A549 (cell line): ENCODE measurements at regions not wholly inside any gene's neighbourhood (a gene's known extent, or its start where the extent isn't known, plus 50 kb on each side); places are given as distances from the start of the nearest gene placed in this dataset.
A peak's percentile ranks its signal among the peaks of the same experiment; 100 is the strongest.

Source experiments
- ATAC-seq, 2 experiments: fragments of 200-7000 bp in 1 of 2; fragments of >200 bp in 1 of 2; cut with Nextera tagmentation in 1 of 2; cut with Tn5 transposase in 1 of 2; 3 replicates each; pipeline versions ENCODE4 v1.8.0 to v1.9.1; 2018 to 2020; ENCODE audit warnings: mild to moderate bottlenecking in 1 of 2, moderate library complexity in 1 of 2
- CTCF ChIA-PET: fragments of 300-600 bp; sonication (Branson Sonifier 250); formaldehyde crosslinking; extraction: SDS; loops from one replicate; lab custom pipeline; 2021; ENCODE audit warnings: antibody characterized with exemption, inconsistent platforms; lab: Yijun Ruan, JAX
- POLR2A ChIA-PET: fragments of 350-600 bp; formaldehyde crosslinking; extraction: SDS; loops from one replicate; lab custom pipeline; 2021; ENCODE audit warnings: antibody characterized with exemption, inconsistent platforms; lab: Yijun Ruan, JAX
- DNase-seq, 2 experiments: peaks; one replicate each; pipeline versions ENCODE4 v3.0.0 to v3.0.0-alpha.2; 2011 to 2016; ENCODE audit warnings: low read depth in 1 of 2, low spot score in 1 of 2
- FAIRE-seq: peaks from 2 replicates; lab custom pipeline; 2011; peaks lifted over from hg19 to GRCh38; lab: Jason Lieb, UNC
- H3K27ac ChIP-seq, 2 experiments: fragments of >200 bp; sonication (Bioruptor Twin); formaldehyde crosslinking; 3 replicates each; pipeline ENCODE4 v1.5.1; 2016 to 2017
- H3K4me1 ChIP-seq: fragments of >200 bp; sonication (Bioruptor Twin); formaldehyde crosslinking; 3 replicates; pipeline ENCODE4 v1.6.1; 2016
- H3K4me2 ChIP-seq: fragments of >200 bp; sonication (Bioruptor Twin); formaldehyde crosslinking; 3 replicates; pipeline ENCODE4 v1.6.1; 2016
- H3K4me3 ChIP-seq: fragments of >200 bp; sonication (Bioruptor Twin); formaldehyde crosslinking; 3 replicates; pipeline ENCODE4 v1.5.1; 2016
- H3K9me3 ChIP-seq: fragments of >200 bp; sonication (Bioruptor Twin); formaldehyde crosslinking; 3 replicates; pipeline ENCODE4 v1.6.1; 2016
- CBX2 ChIP-seq: fragments of 200-600 bp; sonication (generic); IDR thresholded peaks from 2 replicates; pipeline ENCODE4 v1.6.1; 2016; ENCODE audit warnings: low read depth, mild to moderate bottlenecking, borderline replicate concordance
- CBX8 ChIP-seq: fragments of 200-600 bp; sonication (generic); IDR thresholded peaks from 2 replicates; pipeline ENCODE4 v1.6.1; 2016
- CHD4 ChIP-seq: fragments of 200-600 bp; sonication (generic); IDR thresholded peaks from 2 replicates; pipeline ENCODE4 v1.6.1; 2016; ENCODE audit warnings: antibody characterized with exemption, mild to moderate bottlenecking, borderline replicate concordance
- FOSB ChIP-seq: fragments of 250-450 bp; sonication (Bioruptor Pico); IDR thresholded peaks from 2 replicates; pipeline ENCODE4 v1.5.0; 2020; ENCODE audit warnings: mild to moderate bottlenecking, moderate library complexity
- GATA3 ChIP-seq: IDR thresholded peaks from 2 replicates; pipeline ENCODE4 v1.6.1; 2012; ENCODE audit warnings: borderline replicate concordance
- HOXA7 ChIP-seq: fragments of 250-450 bp; sonication (Bioruptor Pico); IDR thresholded peaks from 2 replicates; pipeline ENCODE4 v1.5.0; 2020; ENCODE audit warnings: mild to moderate bottlenecking, moderate library complexity
- HOXB13 ChIP-seq: fragments of 250-450 bp; sonication (Bioruptor Pico); IDR thresholded peaks from 2 replicates; pipeline ENCODE4 v1.5.0; 2020; ENCODE audit warnings: low read depth, mild to moderate bottlenecking, moderate library complexity
- KDM1A ChIP-seq: fragments of 200-600 bp; sonication (generic); IDR thresholded peaks from 2 replicates; pipeline ENCODE4 v1.6.1; 2016; ENCODE audit warnings: low read depth, mild to moderate bottlenecking
- MAFK ChIP-seq: fragments of 450-650 bp; IDR thresholded peaks from 2 replicates; pipeline ENCODE4 v1.6.1; 2014; ENCODE audit not compliant: partially characterized antibody
- MAZ ChIP-seq: fragments of 150-350 bp; IDR thresholded peaks from 2 replicates; pipeline ENCODE4 v1.6.1; 2014; ENCODE audit warnings: antibody characterized with exemption, low read depth, low read length, borderline replicate concordance
- MYC ChIP-seq: IDR thresholded peaks from 2 replicates; pipeline ENCODE4 v1.6.1; 2012; ENCODE audit warnings: mild to moderate bottlenecking, inconsistent platforms, low read length, improper control_type of control experiment, borderline replicate concordance
- NR3C1 ChIP-seq: fragments of >200 bp; sonication (Bioruptor Twin); formaldehyde crosslinking; IDR thresholded peaks from 3 replicates; pipeline ENCODE4 v1.6.1; 2017
- POLR2A ChIP-seq: IDR thresholded peaks from 2 replicates; pipeline ENCODE4 v1.6.1; 2012; ENCODE audit warnings: mild to moderate bottlenecking, low read length
- RAD21 ChIP-seq, 2 experiments: fragments of >200 bp in 1 of 2; sonication (Bioruptor Twin) in 1 of 2; formaldehyde crosslinking in 1 of 2; IDR thresholded peaks in 1 of 2; conservative IDR thresholded peaks in 1 of 2; 2 replicates in 1 of 2; 3 replicates in 1 of 2; pipeline ENCODE4 v1.6.1; 2012 to 2018; ENCODE audit warnings: inconsistent platforms in 1 of 2
- RARB ChIP-seq: fragments of 250-450 bp; sonication (Bioruptor Pico); IDR thresholded peaks from 2 replicates; pipeline ENCODE4 v1.8.0; 2021; ENCODE audit warnings: mild to moderate bottlenecking, moderate library complexity
- RNF2 ChIP-seq: fragments of 200-600 bp; sonication (generic); IDR thresholded peaks from 2 replicates; pipeline ENCODE4 v1.6.1; 2016; ENCODE audit warnings: low read depth, mild to moderate bottlenecking, antibody characterized with exemption, moderate library complexity, borderline replicate concordance
- SREBF2 ChIP-seq: fragments of 450-650 bp; IDR thresholded peaks from 2 replicates; pipeline ENCODE4 v1.6.1; 2014; ENCODE audit warnings: mild to moderate bottlenecking, moderate library complexity
- ZFP36 ChIP-seq: fragments of 450-650 bp; IDR thresholded peaks from 2 replicates; pipeline ENCODE4 v1.6.1; 2014; ENCODE audit warnings: borderline replicate concordance; ENCODE audit not compliant: partially characterized antibody
- ZSCAN20 ChIP-seq: fragments of 250-450 bp; sonication (Bioruptor Pico); IDR thresholded peaks from 2 replicates; pipeline ENCODE4 v1.8.0; 2022; ENCODE audit warnings: mild to moderate bottlenecking, moderate library complexity
- WGBS: methylation state at CpG from one replicate; pipeline ENCODE4 v1.1.6; 2017; ENCODE audit errors: missing lambda C conversion rate; 5-methylcytosine and 5-hydroxymethylcytosine counted together
- TF ChIP-seq, protein P1 (sequence below): IDR thresholded peaks from 2 replicates; pipeline ENCODE4 v1.6.1; 2012
- TF ChIP-seq, protein P2 (sequence below): fragments of >200 bp; sonication (Bioruptor Twin); formaldehyde crosslinking; IDR thresholded peaks from 2 replicates; pipeline ENCODE4 v1.6.1; 2016

DNA sequence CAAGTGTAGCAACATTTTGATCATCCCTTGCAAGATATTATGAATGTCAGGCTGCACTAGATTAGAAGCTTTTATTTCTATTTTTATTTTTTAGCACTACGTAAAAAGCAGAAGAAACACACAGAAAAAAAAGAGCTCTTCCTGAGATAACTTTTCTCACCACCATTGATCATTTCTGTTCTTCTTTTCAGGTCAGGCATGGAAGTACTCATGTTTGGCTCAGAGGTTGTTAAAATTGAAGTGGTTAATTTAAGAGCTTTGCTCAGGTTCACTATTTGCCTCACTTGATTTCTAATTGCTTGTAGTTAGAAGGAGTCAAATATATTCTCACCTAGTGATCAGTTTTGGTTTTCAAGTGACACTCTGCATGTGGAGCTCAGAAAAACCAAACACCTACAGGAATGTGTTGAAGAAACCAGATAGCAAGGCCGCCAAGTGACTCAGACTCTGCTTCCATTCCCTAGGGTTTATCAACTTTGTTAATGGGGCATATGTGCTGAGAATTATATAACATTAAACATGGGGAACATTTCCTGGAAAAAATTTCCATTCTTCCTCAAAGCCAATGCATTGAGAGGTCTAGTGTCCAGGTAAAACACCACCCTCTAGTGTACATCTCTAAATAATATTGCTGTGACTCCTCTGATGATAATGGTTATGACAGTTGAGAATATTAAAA, 679.8 kb downstream of the CETN3 start:
- FAIRE-seq, result no peak
- ChIA-PET POLR2A (no interaction called here), CTCF (no interaction called here)
- no peaks in the 10 kb centered on the region for H3K4me1 ChIP-seq
- H3K9me3 ChIP-seq, result no peaks in the 10 kb centered on the region
- TF ChIP-seq RAD21 (conservative IDR thresholded peaks at IDR 0.05 in 1 of 2, IDR thresholded peaks at IDR 0.05 in 1 of 2) (0 out of 5 replicates have a peak, but pooled peaks of 1 of the 2 experiments have one; percentile 2), HOXA7 (CRISPR knock-in tag) (no peak)
- TF ChIP-seq, protein P1, sequence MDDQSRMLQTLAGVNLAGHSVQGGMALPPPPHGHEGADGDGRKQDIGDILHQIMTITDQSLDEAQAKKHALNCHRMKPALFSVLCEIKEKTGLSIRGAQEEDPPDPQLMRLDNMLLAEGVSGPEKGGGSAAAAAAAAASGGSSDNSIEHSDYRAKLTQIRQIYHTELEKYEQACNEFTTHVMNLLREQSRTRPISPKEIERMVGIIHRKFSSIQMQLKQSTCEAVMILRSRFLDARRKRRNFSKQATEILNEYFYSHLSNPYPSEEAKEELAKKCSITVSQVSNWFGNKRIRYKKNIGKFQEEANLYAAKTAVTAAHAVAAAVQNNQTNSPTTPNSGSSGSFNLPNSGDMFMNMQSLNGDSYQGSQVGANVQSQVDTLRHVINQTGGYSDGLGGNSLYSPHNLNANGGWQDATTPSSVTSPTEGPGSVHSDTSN, result no peak
- H3K4me3 ChIP-seq, result no peak overlapping the region
- no peak for ATAC-seq
- DNase-seq, result no peak
- WGBS, result 10% methylated on average over 2 of the region's 2 CpGs
- H3K27ac ChIP-seq, result no peak overlapping the region
- H3K4me2 ChIP-seq, result no peak overlapping the region

DNA sequence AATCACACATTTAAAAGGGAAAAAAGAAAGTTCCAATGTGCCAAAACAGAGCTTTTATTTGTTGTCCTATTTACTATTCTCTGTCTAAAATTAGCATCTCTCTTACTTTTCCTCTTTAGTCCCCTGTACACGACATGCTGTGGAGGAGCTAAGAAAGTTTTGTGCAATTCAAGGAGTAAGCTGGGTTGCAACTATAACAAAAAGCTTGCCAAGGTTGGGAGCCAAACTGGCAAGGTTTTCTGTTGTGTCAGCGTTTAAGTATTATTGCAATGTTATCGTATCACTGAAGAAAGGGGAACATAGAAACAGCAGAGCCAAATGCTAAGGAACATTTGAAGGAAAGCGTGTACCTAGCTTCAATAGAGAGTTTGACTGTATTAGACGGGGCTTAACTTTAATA, 680.8 kb downstream of the CETN3 start:
- no peak for ATAC-seq
- 11% methylated on average over 5 of the region's 5 CpGs for WGBS
- TF ChIP-seq MAFK (peak; percentile 79), KDM1A (no peak), MYC (no peak), RNF2 (no peak), CBX8 (no peak), ZFP36 (no peak), CBX2 (no peak)
- Histone ChIP-seq H3K9me3 (no peaks in the 10 kb centered on the region), H3K27ac (no peak overlapping the region), H3K4me3 (no peak overlapping the region), H3K4me1 (no peaks in the 10 kb centered on the region), H3K4me2 (no peak overlapping the region)
- FAIRE-seq, result no peak
- CTCF ChIA-PET, result no interaction called here
- no peak for DNase-seq
- POLR2A ChIA-PET, result no interaction called here

DNA sequence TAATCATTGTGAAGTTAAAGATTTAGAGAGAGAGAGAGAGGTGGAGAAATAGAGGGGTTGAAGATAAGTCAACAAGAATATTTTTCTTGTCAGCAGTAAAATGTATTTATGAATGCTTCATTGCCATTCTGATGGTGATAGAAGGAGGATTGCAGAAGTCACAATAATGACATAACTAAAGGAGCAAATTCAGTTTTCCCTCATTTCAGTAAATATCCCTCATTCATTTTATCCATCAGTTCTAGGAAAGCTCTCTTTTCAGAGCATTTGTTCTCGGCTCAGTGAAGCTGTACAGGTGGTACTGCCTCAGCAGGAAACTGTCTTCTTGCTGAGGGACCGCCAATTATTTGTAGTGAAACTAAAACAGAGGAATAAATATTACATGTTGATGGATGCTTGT, 681.4 kb downstream of the CETN3 start:
- 3% methylated on average over 2 of the region's 2 CpGs for WGBS
- ATAC-seq (no peak), FAIRE-seq (no peak), DNase-seq (no peak)
- H3K27ac ChIP-seq, result no peak overlapping the region
- CTCF ChIA-PET, result no interaction called here
- H3K9me3 ChIP-seq, result no peaks in the 10 kb centered on the region
- no peaks in the 10 kb centered on the region for H3K4me1 ChIP-seq
- POLR2A ChIA-PET, result no interaction called here
- no peak overlapping the region for H3K4me2 ChIP-seq
- no peak overlapping the region for H3K4me3 ChIP-seq
- TF ChIP-seq HOXB13 (CRISPR knock-in tag), result no peak
- no peak for TF ChIP-seq GATA3
- no peak for TF ChIP-seq NR3C1
- no peak for TF ChIP-seq FOSB (CRISPR knock-in tag)
- TF ChIP-seq MYC, result no peak
- TF ChIP-seq, protein P2, sequence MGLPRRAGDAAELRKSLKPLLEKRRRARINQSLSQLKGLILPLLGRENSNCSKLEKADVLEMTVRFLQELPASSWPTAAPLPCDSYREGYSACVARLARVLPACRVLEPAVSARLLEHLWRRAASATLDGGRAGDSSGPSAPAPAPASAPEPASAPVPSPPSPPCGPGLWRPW, result no peak
- TF ChIP-seq ZSCAN20 (CRISPR knock-in tag), result no peak
- TF ChIP-seq CHD4, result no peak
- no peak for TF ChIP-seq RARB
- no peak for TF ChIP-seq POLR2A
- TF ChIP-seq SREBF2, result no peak
- TF ChIP-seq MAZ, result no peak
- TF ChIP-seq RAD21 (conservative IDR thresholded peaks at IDR 0.05 in 1 of 2, IDR thresholded peaks at IDR 0.05 in 1 of 2), result no peak
